Gastrocnemius medialis (tissue), 4 donors: ENCODE measurements at regions not wholly inside any gene's neighbourhood (a gene's known extent, or its start where the extent isn't known, plus 50 kb on each side); places are given as distances from the start of the nearest gene placed in this dataset.

Experiments used
- ATAC-seq, 2 donors: fragments of 150-250 bp; one replicate each; pipeline ENCODE4 v1.9.1; 2016
- DNase-seq, 2 donors: peaks; one replicate each; pipeline ENCODE4 v3.0.0-alpha.2; 2019
- H3K27ac ChIP-seq, 4 donors: fragments of 200-600 bp; sonication (generic); 1 replicate in 1 of 4; 2 replicates in 3 of 4; pipeline ENCODE4 v1.5.1; 2016 to 2018; ENCODE audit warnings: mild to moderate bottlenecking in 2 of 4, moderate library complexity in 1 of 4
- H3K27me3 ChIP-seq, 3 donors: fragments of 200-600 bp; sonication (generic) in 2 of 3; 1 replicate in 1 of 3; 2 replicates in 2 of 3; pipeline versions ENCODE4 v1.5.1 to v1.6.0; 2016 to 2019; ENCODE audit warnings: mild to moderate bottlenecking in 1 of 3, moderate library complexity in 1 of 3
- H3K36me3 ChIP-seq, 2 donors: fragments of 200-600 bp; sonication (generic) in 1 of 2; one replicate each; pipeline ENCODE4 v1.5.1; 2017 to 2018
- H3K4me1 ChIP-seq, 2 donors: fragments of 200-600 bp; sonication (generic) in 1 of 2; one replicate each; pipeline ENCODE4 v1.5.1; 2016 to 2017; ENCODE audit warnings: mild to moderate bottlenecking in 2 of 2
- H3K4me3 ChIP-seq, 4 donors: fragments of 200-600 bp; sonication (generic) in 3 of 4; 1 replicate in 1 of 4; 2 replicates in 3 of 4; pipeline ENCODE4 v1.5.1; 2016 to 2019; ENCODE audit warnings: mild to moderate bottlenecking in 2 of 4
- H3K9me3 ChIP-seq, 3 donors: fragments of 200-600 bp; sonication (generic) in 2 of 3; 1 replicate in 1 of 3; 2 replicates in 2 of 3; pipeline ENCODE4 v1.5.1; 2016 to 2019
- POLR2A ChIP-seq, 2 donors: fragments of 450-650 bp; IDR thresholded peaks; one replicate each; pipeline ENCODE4 v1.6.1; 2017; ENCODE audit warnings: antibody characterized with exemption in 2 of 2, mild to moderate bottlenecking in 2 of 2, moderate library complexity in 2 of 2
- in situ Hi-C, 4 donors: fragments of 200-750 bp; cut with MboI; loops; one replicate each; pipeline versions ENCODE4 v1.15.0 to v1.8.0; 2017; ENCODE audit warnings: low sequenced_read_pairs in 4 of 4
- intact Hi-C: fragments of 100-400 bp; cut with DNase I; formaldehyde crosslinking; loops from one replicate; pipeline ENCODE4 v1.15.1; 2023; ENCODE audit warnings: low total_unique reads
- TF ChIP-seq, protein P1 (sequence below), 5 experiments: fragments of 450-650 bp in 3 of 5; fragments of 200-600 bp in 2 of 5; sonication (generic) in 2 of 5; IDR thresholded peaks in 4 of 5; conservative IDR thresholded peaks in 1 of 5; 1 replicate in 4 of 5; 2 replicates in 1 of 5; pipeline ENCODE4 v1.5.1; 2016 to 2019; ENCODE audit warnings: antibody characterized with exemption in 5 of 5, mild to moderate bottlenecking in 3 of 5, moderate library complexity in 3 of 5

DNA sequence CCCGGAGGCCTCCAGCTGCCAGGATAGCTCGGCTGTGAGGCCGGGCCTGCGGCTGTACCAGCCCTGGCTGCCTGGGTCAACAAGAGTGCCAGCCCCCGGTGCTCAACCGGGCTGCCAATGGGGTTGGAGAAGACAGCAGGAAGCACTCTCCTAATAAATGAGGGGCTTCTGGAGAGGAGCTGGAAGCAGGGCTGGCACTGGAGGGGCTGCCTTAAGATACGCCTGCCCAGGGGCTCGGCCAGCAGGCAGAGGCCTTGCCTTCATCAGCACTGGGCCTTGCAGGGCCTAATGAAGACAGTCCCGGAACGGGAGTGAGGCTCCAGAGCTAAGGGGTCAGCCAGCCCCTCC is 73.6 kb downstream of the TEX51 start:
- H3K4me1 ChIP-seq: peaks cover 3 to 4% of the 10 kb centered on the region in 2 donors
- ATAC-seq (peak in 1 of 2 donors; percentile 31), DNase-seq (no peak)
- H3K27ac ChIP-seq: peak overlapping the region in 1 of 4 donors; percentile 1
- H3K4me3 ChIP-seq: peak overlapping the region; percentile 32 to 65 (median 49)
- intact Hi-C loops: no loop called here
- in situ Hi-C loops: no loop called here
- no peaks in the 10 kb centered on the region for H3K27me3 ChIP-seq
- no peaks in the 10 kb centered on the region for H3K9me3 ChIP-seq
- no peaks in the 10 kb centered on the region for H3K36me3 ChIP-seq
- TF ChIP-seq, protein P1, sequence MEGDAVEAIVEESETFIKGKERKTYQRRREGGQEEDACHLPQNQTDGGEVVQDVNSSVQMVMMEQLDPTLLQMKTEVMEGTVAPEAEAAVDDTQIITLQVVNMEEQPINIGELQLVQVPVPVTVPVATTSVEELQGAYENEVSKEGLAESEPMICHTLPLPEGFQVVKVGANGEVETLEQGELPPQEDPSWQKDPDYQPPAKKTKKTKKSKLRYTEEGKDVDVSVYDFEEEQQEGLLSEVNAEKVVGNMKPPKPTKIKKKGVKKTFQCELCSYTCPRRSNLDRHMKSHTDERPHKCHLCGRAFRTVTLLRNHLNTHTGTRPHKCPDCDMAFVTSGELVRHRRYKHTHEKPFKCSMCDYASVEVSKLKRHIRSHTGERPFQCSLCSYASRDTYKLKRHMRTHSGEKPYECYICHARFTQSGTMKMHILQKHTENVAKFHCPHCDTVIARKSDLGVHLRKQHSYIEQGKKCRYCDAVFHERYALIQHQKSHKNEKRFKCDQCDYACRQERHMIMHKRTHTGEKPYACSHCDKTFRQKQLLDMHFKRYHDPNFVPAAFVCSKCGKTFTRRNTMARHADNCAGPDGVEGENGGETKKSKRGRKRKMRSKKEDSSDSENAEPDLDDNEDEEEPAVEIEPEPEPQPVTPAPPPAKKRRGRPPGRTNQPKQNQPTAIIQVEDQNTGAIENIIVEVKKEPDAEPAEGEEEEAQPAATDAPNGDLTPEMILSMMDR (IDR thresholded peaks at IDR 0.05 in 4 of 5, conservative IDR thresholded peaks at IDR 0.05 in 1 of 5): peak in 1 of 5 experiments; percentile 3
- TF ChIP-seq POLR2A (IDR thresholded peaks at IDR 0.05): no peak

DNA sequence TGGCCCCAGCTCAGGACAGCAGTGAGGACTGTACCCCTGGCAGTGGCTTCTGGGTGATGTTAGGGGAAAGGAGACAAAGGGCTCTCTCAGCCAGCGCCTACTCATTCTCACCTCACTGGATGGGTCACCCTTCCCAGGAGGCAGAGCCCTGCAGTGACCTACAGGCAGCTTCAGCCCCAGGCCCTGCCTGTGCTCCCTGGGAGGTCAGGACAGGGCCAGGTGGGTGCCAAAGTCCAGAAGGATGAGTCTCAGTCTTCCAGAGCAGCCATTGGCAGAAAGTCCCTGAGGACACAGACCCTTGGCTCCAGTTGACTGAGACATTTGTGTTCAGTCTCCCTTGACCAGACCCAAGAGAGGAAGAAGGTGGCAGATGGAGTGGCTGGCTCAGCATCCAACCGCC is 75.1 kb downstream of the TEX51 start:
- intact Hi-C loops: no loop called here
- no peak for DNase-seq
- H3K4me1 ChIP-seq: peaks cover 3 to 4% of the 10 kb centered on the region in 2 donors

DNA sequence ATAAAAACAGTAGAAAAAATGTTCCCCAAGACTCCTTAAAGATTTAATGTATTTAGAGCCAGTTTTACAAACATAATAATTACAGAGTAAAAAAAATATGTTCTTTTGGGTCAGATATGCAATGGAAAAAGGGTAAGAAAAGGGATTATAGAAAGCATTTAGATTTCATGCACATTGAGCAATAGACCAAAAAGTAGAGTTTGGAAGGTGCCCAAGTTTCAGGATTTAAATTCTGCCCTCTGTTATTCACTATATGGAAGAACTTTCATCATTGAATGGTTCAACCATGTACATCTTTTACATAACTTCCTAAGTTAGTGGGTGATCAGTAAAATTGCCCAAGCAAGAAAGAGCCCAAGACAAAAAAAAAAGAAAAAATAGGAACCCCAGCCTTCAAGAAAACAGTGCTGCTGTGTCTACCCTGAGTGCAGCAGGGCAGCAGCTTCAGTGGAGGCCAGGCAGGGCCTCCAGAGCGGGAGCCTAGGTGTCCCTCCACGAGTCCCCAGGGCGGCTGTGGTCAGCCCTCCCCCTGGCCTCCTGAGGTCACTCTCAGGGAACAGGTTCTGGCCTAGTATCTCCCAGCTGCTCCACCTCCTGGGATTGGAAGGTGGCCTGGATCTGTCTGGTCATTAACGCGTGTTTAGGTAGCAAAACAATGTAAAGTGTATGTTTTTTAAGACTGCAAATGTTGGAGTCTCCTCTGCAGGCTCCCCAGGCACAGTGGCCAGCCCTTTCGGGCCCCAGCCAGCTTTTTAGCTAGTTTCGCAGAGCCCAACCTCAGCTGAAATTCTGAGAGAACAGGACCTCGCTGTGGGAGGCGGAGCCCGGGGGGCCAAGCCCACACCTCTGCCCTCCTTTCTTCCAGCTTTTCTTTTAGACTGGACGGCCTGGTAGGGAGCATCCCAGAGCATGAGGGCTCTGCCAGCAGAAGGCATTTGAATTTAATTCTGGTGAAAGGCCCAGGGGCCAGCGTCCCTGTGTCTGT is 77.3 kb downstream of the TEX51 start:
- H3K4me3 ChIP-seq: no peak overlapping the region
- ATAC-seq: no peak
- TF ChIP-seq, protein P1 (IDR thresholded peaks at IDR 0.05 in 4 of 5, conservative IDR thresholded peaks at IDR 0.05 in 1 of 5): no peak
- TF ChIP-seq POLR2A (IDR thresholded peaks at IDR 0.05): no peak
- H3K27ac ChIP-seq: no peak overlapping the region
- H3K27me3 ChIP-seq: no peaks in the 10 kb centered on the region
- peaks cover 3 to 4% of the 10 kb centered on the region in 2 donors for H3K4me1 ChIP-seq
- no peaks in the 10 kb centered on the region for H3K9me3 ChIP-seq
- intact Hi-C loops: no loop called here
- in situ Hi-C loops: no loop called here
- H3K36me3 ChIP-seq: no peaks in the 10 kb centered on the region
- DNase-seq: no peak

More for the DNA sequence above, 75.1 kb downstream of the TEX51 start:
- H3K36me3 ChIP-seq: no peaks in the 10 kb centered on the region
- H3K27me3 ChIP-seq: no peaks in the 10 kb centered on the region
- no peak for TF ChIP-seq POLR2A (IDR thresholded peaks at IDR 0.05)
- TF ChIP-seq, protein P1 (IDR thresholded peaks at IDR 0.05 in 4 of 5, conservative IDR thresholded peaks at IDR 0.05 in 1 of 5): no peak
- H3K4me3 ChIP-seq: no peak overlapping the region
- H3K27ac ChIP-seq: no peak overlapping the region
- H3K9me3 ChIP-seq: no peaks in the 10 kb centered on the region
- in situ Hi-C loops: no loop called here
- no peak for ATAC-seq

DNA sequence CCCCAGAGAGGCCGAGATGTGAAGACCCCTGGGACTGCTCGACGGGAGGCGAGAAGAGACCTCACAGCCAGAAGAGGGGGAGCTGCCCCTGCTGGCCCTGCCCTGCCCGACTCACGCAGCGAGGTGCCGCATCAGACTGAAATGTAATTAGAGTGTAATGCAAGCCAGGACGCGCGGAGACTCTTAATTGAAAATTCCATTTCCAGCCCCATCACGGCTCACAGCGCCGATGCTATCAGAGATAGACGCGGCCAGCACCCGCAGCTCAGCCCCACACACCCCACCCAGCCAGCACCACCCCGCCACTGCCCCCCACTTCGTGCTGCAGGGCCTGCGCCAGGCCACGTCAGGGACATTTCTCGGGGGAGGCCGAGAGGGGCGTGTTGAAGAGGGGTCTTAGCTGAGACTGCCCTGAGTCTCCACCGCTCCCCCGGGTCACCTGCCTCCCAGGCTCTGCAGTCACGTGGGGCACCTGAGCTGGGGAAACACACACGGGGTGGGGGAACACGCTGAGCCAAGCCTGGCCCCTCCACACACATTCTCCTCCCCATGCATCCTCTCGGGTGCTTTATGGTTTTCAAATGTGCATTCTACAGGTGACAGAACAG is 78.1 kb downstream of the TEX51 start:
- intact Hi-C loops: no loop called here

More for the DNA sequence above, 78.1 kb downstream of the TEX51 start:
- H3K4me3 ChIP-seq: no peak overlapping the region
- H3K27me3 ChIP-seq: no peaks in the 10 kb centered on the region
- no peaks in the 10 kb centered on the region for H3K36me3 ChIP-seq
- TF ChIP-seq, protein P1 (IDR thresholded peaks at IDR 0.05 in 4 of 5, conservative IDR thresholded peaks at IDR 0.05 in 1 of 5): no peak
- no peak for TF ChIP-seq POLR2A (IDR thresholded peaks at IDR 0.05)
- H3K27ac ChIP-seq: no peak overlapping the region
- ATAC-seq (no peak), DNase-seq (no peak)
- H3K9me3 ChIP-seq: no peaks in the 10 kb centered on the region
- H3K4me1 ChIP-seq: peaks cover 3 to 4% of the 10 kb centered on the region in 2 donors
- in situ Hi-C loops: no loop called here
